ENCODE measurements at regions not wholly inside any gene's neighbourhood (a gene's known extent, or its start where the extent isn't known, plus 50 kb on each side); places are given as distances from the start of the nearest gene placed in this dataset.

- no peak overlapping the region for H3K4me3 ChIP-seq (ENCODE audit: low read length)
- DNase-seq (ENCODE audit: low read depth), result no peak
- TF ChIP-seq CTCF (conservative IDR thresholded peaks at IDR 0.05; ENCODE audit: low read depth, low read length), result no peak
Measured at GRCh38 chr3:22450786-22451400, 699.9 kb upstream of the ZNF385D start.

GRCh38 chr3:22451501-22451900 lies 700.5 kb upstream of the ZNF385D start:
- H3K4me3 ChIP-seq (ENCODE audit: low read length), result no peak overlapping the region
- no peak for DNase-seq (ENCODE audit: low read depth)
- TF ChIP-seq CTCF (conservative IDR thresholded peaks at IDR 0.05; ENCODE audit: low read depth, low read length), result no peak

- no peak for DNase-seq (ENCODE audit: low read depth)
- TF ChIP-seq CTCF (conservative IDR thresholded peaks at IDR 0.05; ENCODE audit: low read depth, low read length), result no peak
Measured at GRCh38 chr3:22453906-22454535, 703.0 kb upstream of the ZNF385D start.

GRCh38 chr3:22469995-22470394 lies 719.0 kb upstream of the ZNF385D start:
- H3K4me3 ChIP-seq (ENCODE audit: low read length), result no peak overlapping the region
- DNase-seq (ENCODE audit: low read depth), result no peak
- TF ChIP-seq CTCF (conservative IDR thresholded peaks at IDR 0.05; ENCODE audit: low read depth, low read length), result no peak

More at GRCh38 chr3:22453906-22454535, 703.0 kb upstream of the ZNF385D start:
- H3K4me3 ChIP-seq (ENCODE audit: low read length), result no peak overlapping the region

GRCh38 chr3:22471557-22471956 lies 720.5 kb upstream of the ZNF385D start:
- DNase-seq (ENCODE audit: low read depth), result no peak
- TF ChIP-seq CTCF (conservative IDR thresholded peaks at IDR 0.05; ENCODE audit: low read depth, low read length), result no peak
- H3K4me3 ChIP-seq (ENCODE audit: low read length), result no peak overlapping the region

- H3K4me3 ChIP-seq (ENCODE audit: low read length), result no peak overlapping the region
- peak; percentile 60 for DNase-seq (ENCODE audit: low read depth)
- TF ChIP-seq CTCF (conservative IDR thresholded peaks at IDR 0.05; ENCODE audit: low read depth, low read length), result no peak
Measured at GRCh38 chr3:22474706-22475445, 723.9 kb upstream of the ZNF385D start.
